NCI-H2227 (cell line): ENCODE measurements at regions not wholly inside any gene's neighbourhood (a gene's known extent, or its start where the extent isn't known, plus 50 kb on each side); places are given as distances from the start of the nearest gene placed in this dataset.
"Not testable (repeated sequence)": the region's sequence is repeated elsewhere in the genome, so short reads cannot be mapped to it uniquely, and the experiment has no call there.

Source experiments
- DNase-seq: peaks from one replicate; lab custom pipeline; 2025; ENCODE audit not compliant: unreplicated experiment; lab: John Stamatoyannopoulos, UW

DNA sequence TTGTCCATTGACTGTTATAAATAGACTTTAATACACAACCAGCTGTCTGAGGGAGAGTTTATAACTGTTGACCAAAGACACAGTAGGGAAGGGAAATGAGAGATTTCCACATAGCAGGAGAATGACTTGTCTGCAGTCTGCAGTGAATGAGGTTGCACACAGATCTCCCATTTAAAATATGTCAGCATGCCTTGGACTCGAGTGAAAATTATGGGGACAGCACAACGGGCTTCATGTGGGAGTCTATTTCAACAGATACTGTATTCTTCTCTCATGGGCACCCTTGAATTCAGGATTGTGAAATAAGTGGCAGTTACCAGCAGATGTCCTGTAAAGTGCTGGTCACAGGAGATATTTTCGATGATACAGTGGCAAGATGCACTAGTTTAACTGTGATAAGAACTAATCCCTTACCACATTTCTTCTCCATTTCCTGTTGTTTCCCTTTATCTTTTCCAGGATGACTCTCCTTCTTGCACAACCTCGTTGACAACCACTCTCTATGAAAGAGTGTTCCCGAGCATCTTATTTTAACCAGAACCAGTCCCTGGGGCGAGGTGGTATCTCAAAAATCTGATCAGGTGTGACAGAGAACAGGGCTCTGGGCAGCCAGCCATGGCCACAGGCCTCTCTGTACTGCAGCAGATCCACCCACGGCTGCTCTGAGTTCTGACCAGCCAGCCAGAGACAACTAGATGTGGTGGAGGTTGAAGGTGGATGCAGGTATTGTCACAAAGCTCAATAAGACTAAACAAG lies 51.5 kb upstream of the MAP3K1 start:
- DNase-seq: no peak

DNA sequence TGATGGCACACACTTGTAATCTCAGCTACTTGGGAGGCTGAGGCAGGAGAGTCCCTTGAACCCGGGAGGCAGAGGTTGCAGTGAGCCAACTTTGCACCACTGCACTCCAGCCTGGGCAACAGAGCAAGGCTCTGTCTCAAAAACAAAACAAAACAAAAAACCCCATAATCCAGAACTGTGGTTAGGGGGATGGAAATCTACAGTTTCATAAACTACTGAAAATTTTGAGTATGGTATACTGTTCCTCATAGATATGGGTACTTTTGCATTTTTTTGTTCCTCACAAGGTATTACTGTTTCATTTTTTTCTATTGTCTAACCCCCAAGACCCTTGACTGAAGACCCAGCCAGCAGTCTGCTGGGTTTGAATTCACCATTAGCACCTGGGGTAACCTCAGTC lies 52.2 kb upstream of the MAP3K1 start:
- DNase-seq: no peak

- DNase-seq: no peak
Measured at GRCh38 chr5:56761151-56761885, 54.0 kb upstream of the MAP3K1 start.

- DNase-seq: no peak
Measured at GRCh38 chr5:56760723-56761122, 54.6 kb upstream of the MAP3K1 start.

DNA sequence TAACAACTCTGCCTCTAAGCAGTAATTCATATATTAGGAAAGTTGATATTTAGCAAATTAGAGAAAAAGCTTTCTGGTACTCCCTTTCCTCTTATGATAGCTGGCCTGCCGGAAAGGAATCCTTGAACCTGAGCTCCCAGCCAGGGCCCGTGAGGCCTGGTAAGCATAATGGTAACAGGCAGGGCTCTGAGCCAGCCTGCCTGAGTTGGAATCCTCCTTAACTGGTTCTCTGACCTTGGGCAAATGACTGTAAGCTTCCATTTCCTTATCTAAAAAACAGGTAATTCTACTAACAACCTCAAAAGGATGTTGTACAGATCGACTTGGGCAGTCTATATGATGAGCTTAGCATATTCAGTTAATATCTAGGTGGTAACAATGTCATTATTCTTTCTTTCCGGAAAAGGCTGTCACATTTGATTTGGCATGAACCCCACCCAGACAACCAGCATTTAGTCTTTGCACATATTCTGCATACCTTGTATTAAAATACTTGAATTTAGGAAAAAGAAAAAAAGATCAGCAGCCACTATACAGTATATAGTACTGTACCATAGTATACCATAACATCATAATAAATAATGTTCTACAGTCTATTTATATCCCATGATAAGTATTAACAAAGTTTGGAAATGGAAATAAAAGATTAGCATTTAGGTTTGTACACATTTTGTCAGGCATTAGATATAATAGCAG lies 55.7 kb upstream of the MAP3K1 start:
- DNase-seq: no peak

GRCh38 chr5:56757077-56757476 lies 58.3 kb upstream of the MAP3K1 start:
- DNase-seq: no peak

DNA sequence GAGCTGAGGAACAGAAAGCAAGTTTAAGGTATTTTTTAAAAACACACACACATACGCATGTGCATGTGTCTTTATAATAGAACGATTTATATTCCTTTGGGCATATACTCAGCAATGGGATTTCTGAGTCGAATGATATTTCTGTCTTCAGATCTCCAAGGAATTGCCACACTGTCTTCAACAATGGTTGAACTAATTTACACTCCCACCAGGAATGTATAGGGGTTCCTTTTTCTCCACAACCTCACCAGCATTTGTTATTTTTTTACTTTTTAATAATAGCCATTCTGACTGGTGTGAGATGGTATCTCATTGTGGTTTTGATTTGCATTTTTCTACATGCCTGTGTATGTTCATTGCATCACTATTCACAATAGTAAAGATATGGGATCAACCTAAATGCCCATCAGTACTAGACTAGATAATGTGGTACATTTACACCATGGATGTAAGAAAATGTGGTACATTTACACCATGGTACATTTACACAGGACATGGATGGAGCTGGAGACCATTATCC lies 60.3 kb upstream of the MAP3K1 start:
- no peak for DNase-seq

DNA sequence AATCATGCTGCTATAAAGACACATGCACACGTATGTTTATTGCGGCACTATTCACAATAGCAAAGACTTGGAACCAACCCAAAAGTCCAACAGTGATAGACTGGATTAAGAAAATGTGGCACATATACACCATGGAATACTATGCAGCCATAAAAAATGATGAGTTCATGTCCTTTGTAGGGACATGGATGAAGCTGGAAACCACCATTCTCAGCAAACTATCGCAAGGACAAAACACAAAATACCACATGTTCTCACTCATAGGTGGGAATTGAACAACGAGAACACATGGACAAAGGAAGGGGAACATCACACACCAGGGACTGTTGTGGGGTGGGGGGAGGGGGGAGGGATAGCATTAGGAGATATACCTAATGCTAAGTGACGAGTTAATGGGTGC lies 61.8 kb upstream of the MAP3K1 start:
- not testable (repeated sequence) for DNase-seq

DNA sequence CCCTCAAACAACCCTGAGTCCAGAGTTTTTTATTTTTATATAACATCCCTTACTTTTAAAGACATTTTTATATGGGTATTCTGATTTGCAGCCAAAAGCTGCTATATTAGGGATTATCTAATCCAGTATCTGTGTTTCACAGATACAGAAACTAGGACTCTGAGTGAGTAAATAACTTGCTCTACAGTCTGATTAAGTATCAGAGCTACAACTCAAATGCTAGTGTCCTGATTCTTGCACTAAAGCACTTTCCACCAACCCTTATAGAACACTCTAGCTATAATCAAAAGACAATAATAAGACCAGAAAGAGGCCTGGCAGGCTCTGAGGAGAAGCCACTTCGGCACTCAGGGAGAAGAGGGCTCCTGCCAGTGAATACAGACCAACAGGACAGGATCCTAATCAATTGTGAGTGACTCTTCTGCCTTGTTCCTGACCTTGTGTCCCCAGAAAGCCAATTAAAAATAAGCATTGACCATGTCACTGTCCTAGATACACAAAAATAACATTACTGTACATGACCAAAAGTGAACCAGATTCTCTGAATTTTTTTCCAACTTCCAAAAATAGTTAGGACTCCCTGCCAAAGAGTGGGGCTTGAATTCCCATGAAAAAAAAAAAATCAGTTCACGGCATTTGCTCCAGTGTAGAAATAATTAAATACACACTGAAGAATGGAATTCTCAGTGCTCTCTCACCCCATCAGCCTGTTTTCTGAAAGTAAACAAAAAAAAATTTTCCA lies 63.6 kb upstream of the MAP3K1 start:
- no peak for DNase-seq

- DNase-seq: no peak
Measured at GRCh38 chr5:56749842-56750241, 65.5 kb upstream of the MAP3K1 start.

- no peak for DNase-seq
Measured at GRCh38 chr5:56746553-56747339, 68.6 kb upstream of the MAP3K1 start.

DNA sequence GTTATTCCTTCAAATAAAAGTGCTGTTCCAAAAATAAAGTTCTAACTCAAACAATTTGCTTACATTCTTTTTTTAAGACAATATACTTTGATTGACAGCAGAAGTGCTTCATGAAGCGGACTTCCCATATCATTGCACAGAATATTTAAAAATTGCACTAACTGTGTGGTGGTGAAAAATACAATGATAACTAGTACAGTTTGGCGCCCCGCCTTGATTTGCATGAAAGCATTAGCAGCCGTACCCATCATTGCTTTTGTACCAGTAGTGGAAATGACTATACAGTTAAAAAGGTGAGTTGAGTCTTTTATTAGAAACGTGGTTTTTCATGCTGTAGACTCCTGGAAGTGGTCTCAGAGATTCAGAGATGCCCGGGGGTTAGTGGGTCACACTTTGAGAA lies 69.5 kb upstream of the MAP3K1 start:
- DNase-seq: no peak

GRCh38 chr5:56740868-56741267 lies 74.5 kb upstream of the MAP3K1 start:
- no peak for DNase-seq

DNA sequence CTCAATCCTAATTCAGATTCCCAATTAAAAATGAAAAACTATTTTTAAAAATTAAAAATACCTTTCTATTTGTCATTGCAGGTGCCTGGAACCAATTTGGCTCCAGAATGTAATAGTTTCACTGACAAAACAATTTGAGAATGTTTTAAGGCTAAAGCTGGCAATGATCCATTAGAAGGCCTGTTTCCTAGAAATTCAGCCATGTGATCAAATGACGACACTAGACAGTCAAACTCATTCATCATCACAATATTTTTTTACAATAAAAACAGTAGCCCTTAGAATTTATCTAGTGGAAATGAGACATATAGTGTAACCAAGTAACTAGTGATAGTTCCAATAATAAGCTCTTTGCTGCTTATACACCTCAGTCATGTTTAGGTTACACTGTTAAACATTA lies 75.4 kb upstream of the MAP3K1 start:
- DNase-seq: no peak

- DNase-seq: no peak
Measured at GRCh38 chr5:56737951-56738606, 77.3 kb upstream of the MAP3K1 start.

DNA sequence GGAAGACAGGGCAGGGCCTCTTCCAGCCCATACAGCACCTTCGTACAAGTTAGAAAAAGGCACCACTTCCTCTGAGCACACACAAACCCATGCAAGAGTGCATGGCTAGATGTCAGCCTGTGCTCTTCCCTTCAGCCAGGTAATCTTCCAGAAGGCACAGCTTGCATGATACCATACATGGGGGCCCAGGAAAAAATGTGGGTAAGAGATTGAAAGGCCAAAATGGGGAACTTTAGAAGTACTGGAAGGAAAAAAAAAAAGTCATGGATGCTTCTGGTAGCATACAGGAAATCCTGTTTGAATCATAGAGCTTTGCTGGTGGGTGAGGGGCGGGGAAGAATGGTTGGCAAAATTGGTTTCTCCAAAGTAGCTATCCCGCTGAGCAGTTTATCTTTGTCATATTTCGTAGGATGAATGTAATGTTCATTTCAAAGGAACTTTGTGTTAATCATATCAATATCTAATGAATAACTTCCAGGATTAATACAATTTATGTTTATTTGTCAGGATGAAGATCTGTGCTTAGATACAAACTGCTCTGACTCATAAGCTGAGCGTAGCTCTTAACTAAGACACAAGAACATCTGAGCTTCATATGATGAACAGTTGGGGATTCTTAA lies 78.2 kb upstream of the MAP3K1 start:
- DNase-seq: no peak

- no peak for DNase-seq
Measured at GRCh38 chr5:56735849-56736641, 79.3 kb upstream of the MAP3K1 start.

- no peak for DNase-seq
Measured at GRCh38 chr5:56734091-56734694, 81.2 kb upstream of the MAP3K1 start.
